PC-3 (cell line): ENCODE measurements at regions not wholly inside any gene's neighbourhood (a gene's known extent, or its start where the extent isn't known, plus 50 kb on each side); places are given as distances from the start of the nearest gene placed in this dataset.

Source experiments
- EZH2 ChIP-seq: fragments of 300-600 bp; sonication (generic); IDR thresholded peaks from one replicate; pipeline ENCODE4 v1.6.1; 2017; ENCODE audit warnings: antibody characterized with exemption, mild to moderate bottlenecking, low read length; ENCODE audit not compliant: unreplicated experiment
- EZH2phosphoT487 ChIP-seq: fragments of 300-600 bp; sonication (generic); IDR thresholded peaks from 2 replicates; pipeline ENCODE4 v1.6.1; 2018; ENCODE audit warnings: mild to moderate bottlenecking, antibody characterized with exemption, low read length, borderline replicate concordance
- TF ChIP-seq, protein P1 (sequence below): fragments of 300-600 bp; sonication (generic); conservative IDR thresholded peaks from 2 replicates; pipeline ENCODE4 v1.5.1; 2017; ENCODE audit warnings: antibody characterized with exemption, low read depth, mild to moderate bottlenecking, low read length

DNA sequence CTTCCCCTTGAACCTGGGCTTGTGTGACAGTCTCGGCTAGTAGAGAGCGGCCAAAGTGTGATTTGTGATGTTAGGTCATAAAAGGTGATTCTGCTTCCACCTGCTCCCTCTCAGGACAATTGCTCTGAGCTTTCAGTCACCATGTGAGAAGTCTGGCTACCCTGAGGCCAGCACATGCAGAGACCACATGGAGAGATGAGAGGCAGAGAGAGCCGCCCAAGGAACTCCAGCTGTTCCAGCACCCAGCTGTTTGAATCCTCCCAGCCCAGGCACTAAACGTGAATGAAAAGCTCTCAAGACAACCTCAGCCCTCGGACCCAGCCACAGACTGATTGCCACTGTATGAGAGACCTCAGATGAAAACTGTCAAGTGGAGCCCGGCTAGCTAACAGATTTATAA is 143.4 kb upstream of the EEF1E1 start:
- TF ChIP-seq, protein P1, sequence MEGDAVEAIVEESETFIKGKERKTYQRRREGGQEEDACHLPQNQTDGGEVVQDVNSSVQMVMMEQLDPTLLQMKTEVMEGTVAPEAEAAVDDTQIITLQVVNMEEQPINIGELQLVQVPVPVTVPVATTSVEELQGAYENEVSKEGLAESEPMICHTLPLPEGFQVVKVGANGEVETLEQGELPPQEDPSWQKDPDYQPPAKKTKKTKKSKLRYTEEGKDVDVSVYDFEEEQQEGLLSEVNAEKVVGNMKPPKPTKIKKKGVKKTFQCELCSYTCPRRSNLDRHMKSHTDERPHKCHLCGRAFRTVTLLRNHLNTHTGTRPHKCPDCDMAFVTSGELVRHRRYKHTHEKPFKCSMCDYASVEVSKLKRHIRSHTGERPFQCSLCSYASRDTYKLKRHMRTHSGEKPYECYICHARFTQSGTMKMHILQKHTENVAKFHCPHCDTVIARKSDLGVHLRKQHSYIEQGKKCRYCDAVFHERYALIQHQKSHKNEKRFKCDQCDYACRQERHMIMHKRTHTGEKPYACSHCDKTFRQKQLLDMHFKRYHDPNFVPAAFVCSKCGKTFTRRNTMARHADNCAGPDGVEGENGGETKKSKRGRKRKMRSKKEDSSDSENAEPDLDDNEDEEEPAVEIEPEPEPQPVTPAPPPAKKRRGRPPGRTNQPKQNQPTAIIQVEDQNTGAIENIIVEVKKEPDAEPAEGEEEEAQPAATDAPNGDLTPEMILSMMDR, result no peak
- TF ChIP-seq EZH2 (no peak), EZH2phosphoT487 (no peak)
